ENCODE measurements at regions not wholly inside any gene's neighbourhood (a gene's known extent, or its start where the extent isn't known, plus 50 kb on each side); places are given as distances from the start of the nearest gene placed in this dataset.

GRCh38 chr2:129056959-129057317 lies 738.3 kb upstream of the HS6ST1 start:
- Histone ChIP-seq H3K36me3 (replicated peaks in 1 of 2; ENCODE audit: control insufficient read depth in 1 of 2, insufficient read depth in 2 of 2, low read length in 1 of 2) (no peaks in the 10 kb centered on the region), H2AFZ (ENCODE audit: low read depth) (no peak overlapping the region), H4K20me1 (ENCODE audit: insufficient read depth) (no peaks in the 10 kb centered on the region), H3K27me3 (ENCODE audit: insufficient read depth) (no peaks in the 10 kb centered on the region), H3K4me3 (ENCODE audit: low read depth in 2 of 2, low read length in 1 of 2) (no peak overlapping the region), H3K79me2 (ENCODE audit: insufficient read depth) (no peaks in the 10 kb centered on the region), H3K9me3 (no peaks in the 10 kb centered on the region), H3K4me2 (no peak overlapping the region), H3K27ac (ENCODE audit: low read depth in 2 of 2, low read length in 1 of 2) (no peak overlapping the region), H3K9me2 (no peaks in the 10 kb centered on the region), H3F3A (replicated peaks; ENCODE audit: insufficient read depth) (no peaks in the 10 kb centered on the region), H3K9ac (no peak overlapping the region), H3K4me1 (ENCODE audit: control insufficient read depth in 1 of 2, insufficient read depth in 2 of 2, low read depth in 1 of 2, low read length in 1 of 2) (peaks cover 0 to 5% of the 10 kb centered on the region in 2 experiments; a peak in 1 of 4 replicates)
- ChIA-PET POLR2A (no interaction called here), CTCF (no interaction called here)
- WGBS (ENCODE audit: low lambda C conversion rate) = 76% methylated on average over 2 of the region's 2 CpGs
- TF ChIP-seq USF2 (IDR thresholded peaks at IDR 0.05; ENCODE audit: borderline replicate concordance, low read depth, low read length) (no peak), POLR2AphosphoS5 (IDR thresholded peaks at IDR 0.05; ENCODE audit: low read depth, low read length) (no peak), ZBTB33 (IDR thresholded peaks at IDR 0.05; ENCODE audit: borderline replicate concordance, low read depth) (no peak), IRF3 (IDR thresholded peaks at IDR 0.05; ENCODE audit: low read depth, low read length) (no peak), EZH2phosphoT487 (IDR thresholded peaks at IDR 0.05; ENCODE audit: borderline replicate concordance, low read depth) (no peak), TAF1 (IDR thresholded peaks at IDR 0.05; ENCODE audit: borderline replicate concordance, low read depth, low read length) (no peak), RXRA (IDR thresholded peaks at IDR 0.05; ENCODE audit: borderline replicate concordance, low read depth) (no peak), CHD2 (IDR thresholded peaks at IDR 0.05; ENCODE audit: low read length, partially characterized antibody) (no peak), NFIC (IDR thresholded peaks at IDR 0.05; ENCODE audit: borderline replicate concordance) (no peak), REST (IDR thresholded peaks at IDR 0.05; ENCODE audit: low read depth, low read length) (no peak), NRF1 (IDR thresholded peaks at IDR 0.05; ENCODE audit: low read depth, low read length) (no peak), JUND (IDR thresholded peaks at IDR 0.05) (no peak), EP300 (IDR thresholded peaks at IDR 0.05; ENCODE audit: borderline replicate concordance in 1 of 2, low read depth in 1 of 2, low read length in 1 of 2) (no peak), RFX5 (IDR thresholded peaks at IDR 0.05; ENCODE audit: low read length) (no peak), USF1 (IDR thresholded peaks at IDR 0.05; ENCODE audit: borderline replicate concordance, low read depth) (no peak), MEF2A (IDR thresholded peaks at IDR 0.05; ENCODE audit: borderline replicate concordance, low read depth) (no peak), GATA2 (CRISPR knock-in tag; IDR thresholded peaks at IDR 0.05) (no peak)
- DNase-seq = no peak

Measured in SK-N-SH (cell line).